Skeletal muscle satellite cell (primary cell): ENCODE measurements at regions not wholly inside any gene's neighbourhood (a gene's known extent, or its start where the extent isn't known, plus 50 kb on each side); places are given as distances from the start of the nearest gene placed in this dataset.
"Not testable (repeated sequence)": the region's sequence is repeated elsewhere in the genome, so short reads cannot be mapped to it uniquely, and the experiment has no call there.

ENCODE experiments used
- H3K27me3 ChIP-seq: 2 replicates; pipeline ENCODE4 v1.7.0; 2013; ENCODE audit warnings: low read length; ENCODE audit not compliant: control insufficient read depth, insufficient read depth
- H3K36me3 ChIP-seq: 2 replicates; pipeline ENCODE4 v1.7.0; 2013; ENCODE audit warnings: mild to moderate bottlenecking, control low read depth, low read length; ENCODE audit not compliant: insufficient read depth
- H3K4me1 ChIP-seq: 2 replicates; pipeline ENCODE4 v1.7.0; 2013; ENCODE audit warnings: low read length; ENCODE audit not compliant: control insufficient read depth, insufficient read depth
- H3K4me2 ChIP-seq: 2 replicates; pipeline ENCODE4 v1.7.0; 2013; ENCODE audit warnings: mild to moderate bottlenecking, low read length
- H3K4me3 ChIP-seq: 2 replicates; pipeline ENCODE4 v1.7.0; 2013; ENCODE audit warnings: low read length
- H3K9ac ChIP-seq: 2 replicates; pipeline ENCODE4 v1.7.0; 2013; ENCODE audit warnings: mild to moderate bottlenecking, low read depth, low read length, moderate library complexity
- H3K9me3 ChIP-seq: replicated peaks from 2 replicates; pipeline ENCODE4 v1.7.0; 2013; ENCODE audit warnings: mild to moderate bottlenecking, control low read depth, low read length

GRCh38 chr4:169914866-169915265 lies 111.3 kb downstream of the MFAP3L start:
- H3K4me1 ChIP-seq = no peaks in the 10 kb centered on the region
- no peak overlapping the region for H3K4me3 ChIP-seq
- H3K9ac ChIP-seq = no peak overlapping the region
- no peaks in the 10 kb centered on the region for H3K9me3 ChIP-seq
- H3K27me3 ChIP-seq = no peaks in the 10 kb centered on the region
- H3K36me3 ChIP-seq = no peaks in the 10 kb centered on the region
- no peak overlapping the region for H3K4me2 ChIP-seq

- no peak overlapping the region for H3K9ac ChIP-seq
- H3K9me3 ChIP-seq = no peaks in the 10 kb centered on the region
- no peak overlapping the region for H3K4me3 ChIP-seq
- H3K27me3 ChIP-seq = no peaks in the 10 kb centered on the region
- H3K36me3 ChIP-seq = no peaks in the 10 kb centered on the region
- H3K4me1 ChIP-seq = no peaks in the 10 kb centered on the region
- no peak overlapping the region for H3K4me2 ChIP-seq
Observed at GRCh38 chr4:169912996-169913395, 113.2 kb downstream of the MFAP3L start.

- no peaks in the 10 kb centered on the region for H3K36me3 ChIP-seq
- no peak overlapping the region for H3K4me3 ChIP-seq
- no peaks in the 10 kb centered on the region for H3K4me1 ChIP-seq
- H3K4me2 ChIP-seq = no peak overlapping the region
- H3K9me3 ChIP-seq = no peaks in the 10 kb centered on the region
- no peak overlapping the region for H3K9ac ChIP-seq
- no peaks in the 10 kb centered on the region for H3K27me3 ChIP-seq
Observed at GRCh38 chr4:169909897-169910296, 116.3 kb downstream of the MFAP3L start.

- Histone ChIP-seq H3K4me2 (no peak overlapping the region), H3K4me3 (no peak overlapping the region), H3K4me1 (no peaks in the 10 kb centered on the region), H3K9ac (no peak overlapping the region), H3K27me3 (no peaks in the 10 kb centered on the region), H3K36me3 (no peaks in the 10 kb centered on the region), H3K9me3 (no peaks in the 10 kb centered on the region)
Observed at GRCh38 chr4:169909479-169909878, 116.7 kb downstream of the MFAP3L start.

GRCh38 chr4:169907705-169908104 lies 118.5 kb downstream of the MFAP3L start:
- Histone ChIP-seq H3K4me3 (no peak overlapping the region), H3K9me3 (no peaks in the 10 kb centered on the region), H3K36me3 (no peaks in the 10 kb centered on the region), H3K27me3 (no peaks in the 10 kb centered on the region), H3K4me1 (no peaks in the 10 kb centered on the region), H3K4me2 (no peak overlapping the region), H3K9ac (no peak overlapping the region)

GRCh38 chr4:169906821-169907220 lies 119.4 kb downstream of the MFAP3L start:
- Histone ChIP-seq H3K9ac (no peak overlapping the region), H3K9me3 (no peaks in the 10 kb centered on the region), H3K4me1 (no peaks in the 10 kb centered on the region), H3K4me2 (no peak overlapping the region), H3K27me3 (no peaks in the 10 kb centered on the region), H3K36me3 (no peaks in the 10 kb centered on the region), H3K4me3 (no peak overlapping the region)

GRCh38 chr4:169906104-169906503 lies 120.1 kb downstream of the MFAP3L start:
- Histone ChIP-seq H3K36me3 (no peaks in the 10 kb centered on the region), H3K27me3 (no peaks in the 10 kb centered on the region), H3K4me2 (no peak overlapping the region), H3K9ac (no peak overlapping the region), H3K9me3 (no peaks in the 10 kb centered on the region), H3K4me3 (no peak overlapping the region), H3K4me1 (no peaks in the 10 kb centered on the region)

GRCh38 chr4:169902658-169903345 lies 123.4 kb downstream of the MFAP3L start:
- no peak overlapping the region for H3K9ac ChIP-seq
- no peak overlapping the region for H3K4me2 ChIP-seq
- H3K4me1 ChIP-seq = peaks cover 3% of the 10 kb centered on the region
- no peak overlapping the region for H3K4me3 ChIP-seq
- no peaks in the 10 kb centered on the region for H3K9me3 ChIP-seq
- H3K27me3 ChIP-seq = no peaks in the 10 kb centered on the region
- no peaks in the 10 kb centered on the region for H3K36me3 ChIP-seq

- Histone ChIP-seq H3K36me3 (no peaks in the 10 kb centered on the region), H3K4me2 (no peak overlapping the region), H3K27me3 (no peaks in the 10 kb centered on the region), H3K4me1 (peaks cover 3% of the 10 kb centered on the region), H3K9me3 (no peaks in the 10 kb centered on the region), H3K9ac (no peak overlapping the region), H3K4me3 (no peak overlapping the region)
Observed at GRCh38 chr4:169900241-169900845, 125.9 kb downstream of the MFAP3L start.

GRCh38 chr4:169899295-169899694 lies 126.9 kb downstream of the MFAP3L start:
- no peaks in the 10 kb centered on the region for H3K9me3 ChIP-seq
- H3K9ac ChIP-seq = no peak overlapping the region
- no peaks in the 10 kb centered on the region for H3K36me3 ChIP-seq
- no peak overlapping the region for H3K4me3 ChIP-seq
- peaks cover 3% of the 10 kb centered on the region for H3K4me1 ChIP-seq
- H3K4me2 ChIP-seq = no peak overlapping the region
- no peaks in the 10 kb centered on the region for H3K27me3 ChIP-seq

GRCh38 chr4:169898095-169898494 lies 128.1 kb downstream of the MFAP3L start:
- H3K4me3 ChIP-seq = no peak overlapping the region

GRCh38 chr4:169894767-169895166 lies 131.4 kb downstream of the MFAP3L start:
- H3K4me1 ChIP-seq, H3K4me2 ChIP-seq, H3K9me3 ChIP-seq, H3K4me3 ChIP-seq, H3K27me3 ChIP-seq, H3K9ac ChIP-seq, H3K36me3 ChIP-seq: not testable (repeated sequence)

More at GRCh38 chr4:169898095-169898494, 128.1 kb downstream of the MFAP3L start:
- Histone ChIP-seq H3K4me2 (no peak overlapping the region), H3K9ac (no peak overlapping the region), H3K9me3 (no peaks in the 10 kb centered on the region), H3K4me1 (peaks cover 3% of the 10 kb centered on the region), H3K36me3 (no peaks in the 10 kb centered on the region), H3K27me3 (no peaks in the 10 kb centered on the region)
